Activated CD8-positive, alpha-beta T cell treated with anti-CD3 and anti-CD28 coated beads for 36 hours (primary cell): ENCODE measurements at regions not wholly inside any gene's neighbourhood (a gene's known extent, or its start where the extent isn't known, plus 50 kb on each side); places are given as distances from the start of the nearest gene placed in this dataset.

Experiments
- ATAC-seq: fragments of 200-7000 bp; cut with Tn5 transposase; one replicate; pipeline ENCODE4 v1.10.0; 2021; ENCODE audit warnings: mild to moderate bottlenecking, moderate library complexity
- CTCF ChIA-PET: fragments of 350-600 bp; sonication (Branson Sonifier 250); formaldehyde crosslinking; loops from one replicate; lab custom pipeline; 2021; ENCODE audit warnings: antibody characterized with exemption; lab: Charles Lee
- POLR2A ChIA-PET: fragments of 350-600 bp; sonication (Branson Sonifier 250); formaldehyde crosslinking; loops from one replicate; lab custom pipeline; 2021; ENCODE audit warnings: antibody characterized with exemption; lab: Charles Lee
- DNase-seq: peaks from one replicate; pipeline ENCODE4 v3.0.0-alpha.2; 2020
- H3K27ac Mint-ChIP-seq: one replicate; pipeline ENCODE4 v1.8.0; 2021; ENCODE audit warnings: mild to moderate bottlenecking, mixed read lengths
- H3K27me3 Mint-ChIP-seq: one replicate; pipeline ENCODE4 v1.8.0; 2021; ENCODE audit warnings: mixed read lengths
- H3K36me3 Mint-ChIP-seq: one replicate; pipeline ENCODE4 v1.8.0; 2021; ENCODE audit warnings: low read depth, mixed read lengths
- H3K4me1 Mint-ChIP-seq: one replicate; pipeline ENCODE4 v1.8.0; 2021; ENCODE audit warnings: low read depth, mixed read lengths
- H3K4me3 Mint-ChIP-seq: one replicate; pipeline ENCODE4 v1.8.0; 2021; ENCODE audit warnings: mild to moderate bottlenecking, moderate library complexity, mixed read lengths
- H3K9me3 Mint-ChIP-seq: one replicate; pipeline ENCODE4 v1.8.0; 2021; ENCODE audit warnings: mixed read lengths
- intact Hi-C: fragments of 100-400 bp; cut with micrococcal nuclease; formaldehyde crosslinking; loops from one replicate; pipeline ENCODE4 v1.10.0; 2022
- TF ChIP-seq, protein P1 (sequence below): fragments of 200-600 bp; IDR thresholded peaks from one replicate; pipeline ENCODE4 v1.8.0; 2022; ENCODE audit warnings: antibody characterized with exemption, mild to moderate bottlenecking

DNA sequence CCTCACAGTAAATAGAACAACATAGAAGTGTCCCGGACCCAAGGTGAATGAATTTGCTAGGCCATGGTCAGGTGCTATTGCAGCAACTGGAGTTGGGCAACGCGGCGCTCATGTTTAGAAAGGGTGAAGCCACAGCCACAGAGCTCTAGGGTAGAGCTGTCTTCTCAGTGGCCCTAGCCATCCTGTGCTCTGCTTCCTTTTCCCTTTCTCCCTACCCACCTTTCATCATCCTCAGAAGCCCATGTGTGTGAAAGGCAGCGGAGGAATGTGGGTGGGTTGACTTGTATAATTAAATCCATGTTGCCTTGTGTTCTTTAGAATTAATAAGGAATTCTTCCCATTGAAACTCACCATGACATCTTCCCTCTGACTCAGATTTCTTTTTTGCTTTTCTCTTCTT lies 336.7 kb downstream of the OSR1 start:
- Mint-ChIP-seq H3K4me1 (no peaks in the 10 kb centered on the region), H3K4me3 (no peak overlapping the region), H3K27ac (no peak overlapping the region), H3K36me3 (no peaks in the 10 kb centered on the region), H3K27me3 (no peaks in the 10 kb centered on the region), H3K9me3 (no peaks in the 10 kb centered on the region)
- ChIA-PET CTCF (no interaction called here), POLR2A (no interaction called here)
- no peak for DNase-seq
- intact Hi-C loops, result no loop called here
- TF ChIP-seq, protein P1, sequence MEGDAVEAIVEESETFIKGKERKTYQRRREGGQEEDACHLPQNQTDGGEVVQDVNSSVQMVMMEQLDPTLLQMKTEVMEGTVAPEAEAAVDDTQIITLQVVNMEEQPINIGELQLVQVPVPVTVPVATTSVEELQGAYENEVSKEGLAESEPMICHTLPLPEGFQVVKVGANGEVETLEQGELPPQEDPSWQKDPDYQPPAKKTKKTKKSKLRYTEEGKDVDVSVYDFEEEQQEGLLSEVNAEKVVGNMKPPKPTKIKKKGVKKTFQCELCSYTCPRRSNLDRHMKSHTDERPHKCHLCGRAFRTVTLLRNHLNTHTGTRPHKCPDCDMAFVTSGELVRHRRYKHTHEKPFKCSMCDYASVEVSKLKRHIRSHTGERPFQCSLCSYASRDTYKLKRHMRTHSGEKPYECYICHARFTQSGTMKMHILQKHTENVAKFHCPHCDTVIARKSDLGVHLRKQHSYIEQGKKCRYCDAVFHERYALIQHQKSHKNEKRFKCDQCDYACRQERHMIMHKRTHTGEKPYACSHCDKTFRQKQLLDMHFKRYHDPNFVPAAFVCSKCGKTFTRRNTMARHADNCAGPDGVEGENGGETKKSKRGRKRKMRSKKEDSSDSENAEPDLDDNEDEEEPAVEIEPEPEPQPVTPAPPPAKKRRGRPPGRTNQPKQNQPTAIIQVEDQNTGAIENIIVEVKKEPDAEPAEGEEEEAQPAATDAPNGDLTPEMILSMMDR, result no peak
- no peak for ATAC-seq

DNA sequence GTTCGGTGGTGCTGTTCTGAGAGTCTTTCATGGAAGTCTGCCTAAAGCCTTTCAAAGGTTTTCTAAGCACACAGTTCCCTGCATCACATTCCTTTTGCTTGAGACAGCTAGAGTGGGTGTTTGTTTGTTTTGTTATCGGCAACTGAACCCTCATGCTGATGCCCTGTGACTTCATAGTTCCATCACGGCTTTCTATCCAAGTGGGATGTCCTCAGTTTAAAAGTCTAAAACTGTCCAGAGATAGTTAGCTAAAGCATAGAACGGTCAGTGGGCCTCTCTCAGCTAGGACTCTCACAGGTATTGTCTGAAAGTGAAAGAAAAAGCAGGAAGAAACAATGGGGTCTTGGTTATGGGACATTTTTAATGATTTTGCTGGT lies 337.3 kb downstream of the OSR1 start:
- no peaks in the 10 kb centered on the region for H3K4me1 Mint-ChIP-seq
- ATAC-seq, result no peak

DNA sequence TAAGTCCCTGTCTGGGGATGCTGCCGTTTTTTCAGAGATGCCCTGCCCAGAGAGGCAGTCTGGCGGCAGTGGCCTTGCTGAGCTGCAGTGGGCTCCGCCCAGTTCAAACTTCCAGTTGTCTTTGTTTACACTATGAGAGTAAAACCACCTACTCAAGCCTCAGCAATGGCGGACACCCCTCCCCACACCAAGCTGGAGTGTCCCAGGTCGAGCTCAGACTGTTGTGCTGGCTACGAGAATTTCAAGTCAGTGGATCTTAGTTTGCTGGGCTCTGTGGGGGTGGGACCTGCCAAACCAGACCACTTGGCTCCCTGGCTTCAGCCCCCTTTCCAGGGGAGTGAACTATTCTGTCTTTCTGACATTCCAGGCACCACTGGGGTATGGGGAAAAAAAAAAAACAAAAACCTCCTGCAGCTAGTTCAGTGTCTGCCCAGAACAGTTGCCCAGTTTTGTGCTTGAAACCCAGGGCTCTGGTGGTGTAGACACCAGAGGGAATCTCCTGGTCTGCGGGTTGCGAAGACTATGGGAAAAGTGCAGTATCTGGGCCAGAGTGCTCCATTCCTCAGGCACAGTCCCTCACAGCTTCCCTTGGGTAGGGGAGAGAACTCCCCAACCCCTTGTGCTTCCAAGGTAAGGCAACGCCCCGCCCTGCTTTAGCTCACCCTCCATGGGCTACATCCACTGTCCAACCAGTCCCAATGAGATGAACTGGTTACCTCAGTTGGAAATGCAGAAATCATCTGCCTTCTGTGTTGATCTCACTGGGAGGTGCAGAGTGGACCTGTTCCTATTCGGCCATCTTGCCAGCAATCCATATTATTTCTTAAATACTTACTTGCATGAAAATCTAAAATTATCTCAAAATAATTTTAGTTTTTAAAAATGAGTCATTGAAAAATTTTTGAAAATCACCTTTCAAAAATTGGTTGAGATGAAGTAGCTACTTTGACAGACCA lies 338.0 kb downstream of the OSR1 start:
- intact Hi-C loops, result no loop called here

More for the DNA sequence above, 337.3 kb downstream of the OSR1 start:
- Mint-ChIP-seq H3K4me3 (no peak overlapping the region), H3K27me3 (no peaks in the 10 kb centered on the region), H3K36me3 (no peaks in the 10 kb centered on the region), H3K27ac (no peak overlapping the region), H3K9me3 (no peaks in the 10 kb centered on the region)
- TF ChIP-seq, protein P1, result no peak
- DNase-seq, result no peak
- CTCF ChIA-PET, result no interaction called here
- POLR2A ChIA-PET, result no interaction called here
- intact Hi-C loops, result no loop called here

DNA sequence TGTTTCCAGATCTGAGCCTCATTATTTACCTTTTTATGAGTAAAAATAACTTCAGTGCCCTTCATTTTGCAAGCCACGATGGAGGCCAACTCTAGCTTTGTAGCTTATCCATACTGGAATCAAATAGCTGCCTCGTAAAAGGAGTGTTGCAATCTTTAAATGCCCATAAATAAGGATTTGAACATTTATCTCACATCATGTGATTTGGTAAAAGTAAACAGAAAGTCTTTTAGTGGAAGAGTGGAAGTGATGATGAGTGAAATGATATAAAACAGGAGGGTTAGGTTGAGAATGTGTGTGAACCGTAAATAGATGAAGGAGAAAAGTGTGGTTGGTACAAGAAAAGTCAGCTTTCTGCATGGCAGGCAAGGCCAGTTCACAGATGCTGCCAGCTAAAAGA lies 348.9 kb downstream of the OSR1 start:
- Mint-ChIP-seq H3K9me3 (peaks cover 1% of the 10 kb centered on the region), H3K27ac (no peak overlapping the region), H3K4me3 (no peak overlapping the region), H3K27me3 (no peaks in the 10 kb centered on the region), H3K36me3 (no peaks in the 10 kb centered on the region), H3K4me1 (no peaks in the 10 kb centered on the region)
- POLR2A ChIA-PET, result no interaction called here
- ATAC-seq, result no peak
- no peak for DNase-seq
- TF ChIP-seq, protein P1, result no peak
- intact Hi-C loops, result no loop called here
- CTCF ChIA-PET, result no interaction called here

More for the DNA sequence above, 338.0 kb downstream of the OSR1 start:
- no peak overlapping the region for H3K27ac Mint-ChIP-seq
- no peak overlapping the region for H3K4me3 Mint-ChIP-seq
- DNase-seq, result no peak
- ChIA-PET CTCF (no interaction called here), POLR2A (no interaction called here)
- H3K9me3 Mint-ChIP-seq, result no peaks in the 10 kb centered on the region
- no peak for ATAC-seq
- no peaks in the 10 kb centered on the region for H3K36me3 Mint-ChIP-seq
- TF ChIP-seq, protein P1, result no peak
- H3K27me3 Mint-ChIP-seq, result no peaks in the 10 kb centered on the region
- H3K4me1 Mint-ChIP-seq, result no peaks in the 10 kb centered on the region

DNA sequence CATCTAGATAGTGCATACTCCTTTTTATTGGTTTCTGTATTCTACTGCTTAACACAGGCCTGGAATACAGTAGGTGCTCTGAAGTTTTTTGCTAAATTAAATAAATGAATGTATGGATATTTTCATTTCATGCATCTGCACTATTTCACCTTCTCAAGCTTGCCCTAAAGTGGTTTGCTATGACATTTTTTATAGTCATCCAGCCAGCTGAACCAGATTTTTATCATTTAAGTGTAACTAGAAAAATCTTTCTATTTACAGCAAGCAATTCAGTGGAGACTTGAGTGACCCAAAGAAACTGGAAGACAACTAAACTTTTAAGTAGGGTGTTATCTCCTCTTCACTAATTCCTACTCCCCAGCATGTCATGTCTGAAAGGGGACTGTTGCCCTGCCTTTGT lies 354.9 kb downstream of the OSR1 start:
- TF ChIP-seq, protein P1, result no peak
- ATAC-seq, result no peak
- intact Hi-C loops, result no loop called here
- ChIA-PET POLR2A (no interaction called here), CTCF (interaction anchor here (0.9 to 1.2 kb wide), 2 partner anchors 14 to 32 kb away, joined by 3 read pairs; no protein-coding TSS in a partner anchor)
- no peak for DNase-seq
- no peak overlapping the region for H3K4me3 Mint-ChIP-seq
- H3K36me3 Mint-ChIP-seq, result no peaks in the 10 kb centered on the region
- H3K27me3 Mint-ChIP-seq, result no peaks in the 10 kb centered on the region
- no peak overlapping the region for H3K27ac Mint-ChIP-seq
- no peaks in the 10 kb centered on the region for H3K4me1 Mint-ChIP-seq
- peaks cover 1% of the 10 kb centered on the region for H3K9me3 Mint-ChIP-seq
